Ovary (tissue), 3 donors: ENCODE measurements at regions not wholly inside any gene's neighbourhood (a gene's known extent, or its start where the extent isn't known, plus 50 kb on each side); places are given as distances from the start of the nearest gene placed in this dataset.

Experiments used
- POLR2A ChIP-seq: fragments of 450-650 bp; IDR thresholded peaks from one replicate; pipeline ENCODE4 v1.6.1; 2017; ENCODE audit warnings: antibody characterized with exemption, mild to moderate bottlenecking, moderate library complexity
- TF ChIP-seq, protein P1 (sequence below), 3 donors: fragments of 450-650 bp in 2 of 3; fragments of 200-600 bp in 1 of 3; IDR thresholded peaks; one replicate each; pipeline versions ENCODE4 v1.5.1 to v1.8.0; 2016 to 2022; ENCODE audit warnings: antibody characterized with exemption in 3 of 3, mild to moderate bottlenecking in 1 of 3
- donor health status: DM: no; HTN: no; CAD: no.

DNA sequence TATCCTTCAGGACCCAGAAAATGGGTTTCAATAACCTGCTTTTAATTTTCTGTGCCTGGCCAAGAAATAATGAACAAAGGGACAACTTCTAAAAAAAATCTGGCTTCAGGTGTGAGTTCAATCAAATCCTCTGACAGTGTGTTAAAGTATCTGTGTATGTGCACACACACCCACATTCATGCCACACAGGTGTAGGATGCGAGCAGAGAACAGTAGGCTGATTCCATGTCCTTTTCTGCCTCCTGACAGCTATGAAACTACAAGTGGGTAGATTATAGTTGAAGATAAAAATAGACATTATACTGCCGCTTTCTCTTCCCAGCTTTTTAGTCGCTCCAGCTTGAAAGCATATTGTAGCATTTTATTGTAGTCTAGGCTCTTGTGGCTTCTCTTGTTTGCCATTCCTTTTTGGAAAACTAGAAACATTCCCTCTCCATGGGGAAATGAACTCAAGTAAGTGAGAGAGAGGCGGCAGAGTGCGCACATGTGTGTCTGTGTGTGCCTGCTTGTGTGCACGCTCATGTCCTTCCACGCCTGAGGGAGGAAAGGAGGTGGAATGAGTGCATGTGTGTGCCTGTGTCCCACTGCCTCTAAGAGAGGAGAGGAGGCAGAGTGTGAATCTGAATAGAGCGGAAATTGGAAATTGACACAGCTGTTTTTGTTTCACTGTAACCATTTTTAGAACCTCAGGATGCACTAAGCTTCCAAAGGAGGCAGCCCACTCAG is 273.0 kb downstream of the ELAVL2 start:
- TF ChIP-seq, protein P1, sequence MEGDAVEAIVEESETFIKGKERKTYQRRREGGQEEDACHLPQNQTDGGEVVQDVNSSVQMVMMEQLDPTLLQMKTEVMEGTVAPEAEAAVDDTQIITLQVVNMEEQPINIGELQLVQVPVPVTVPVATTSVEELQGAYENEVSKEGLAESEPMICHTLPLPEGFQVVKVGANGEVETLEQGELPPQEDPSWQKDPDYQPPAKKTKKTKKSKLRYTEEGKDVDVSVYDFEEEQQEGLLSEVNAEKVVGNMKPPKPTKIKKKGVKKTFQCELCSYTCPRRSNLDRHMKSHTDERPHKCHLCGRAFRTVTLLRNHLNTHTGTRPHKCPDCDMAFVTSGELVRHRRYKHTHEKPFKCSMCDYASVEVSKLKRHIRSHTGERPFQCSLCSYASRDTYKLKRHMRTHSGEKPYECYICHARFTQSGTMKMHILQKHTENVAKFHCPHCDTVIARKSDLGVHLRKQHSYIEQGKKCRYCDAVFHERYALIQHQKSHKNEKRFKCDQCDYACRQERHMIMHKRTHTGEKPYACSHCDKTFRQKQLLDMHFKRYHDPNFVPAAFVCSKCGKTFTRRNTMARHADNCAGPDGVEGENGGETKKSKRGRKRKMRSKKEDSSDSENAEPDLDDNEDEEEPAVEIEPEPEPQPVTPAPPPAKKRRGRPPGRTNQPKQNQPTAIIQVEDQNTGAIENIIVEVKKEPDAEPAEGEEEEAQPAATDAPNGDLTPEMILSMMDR (IDR thresholded peaks at IDR 0.05): no peak
- no peak for TF ChIP-seq POLR2A
